HK-2 (cell line): ENCODE measurements at regions not wholly inside any gene's neighbourhood (a gene's known extent, or its start where the extent isn't known, plus 50 kb on each side); places are given as distances from the start of the nearest gene placed in this dataset.
A peak's percentile ranks its signal among the peaks of the same experiment; 100 is the strongest.

ENCODE experiments used
- DNase-seq: peaks from one replicate; pipeline ENCODE4 v3.0.0-alpha.2; 2018; ENCODE audit not compliant: unreplicated experiment

DNA sequence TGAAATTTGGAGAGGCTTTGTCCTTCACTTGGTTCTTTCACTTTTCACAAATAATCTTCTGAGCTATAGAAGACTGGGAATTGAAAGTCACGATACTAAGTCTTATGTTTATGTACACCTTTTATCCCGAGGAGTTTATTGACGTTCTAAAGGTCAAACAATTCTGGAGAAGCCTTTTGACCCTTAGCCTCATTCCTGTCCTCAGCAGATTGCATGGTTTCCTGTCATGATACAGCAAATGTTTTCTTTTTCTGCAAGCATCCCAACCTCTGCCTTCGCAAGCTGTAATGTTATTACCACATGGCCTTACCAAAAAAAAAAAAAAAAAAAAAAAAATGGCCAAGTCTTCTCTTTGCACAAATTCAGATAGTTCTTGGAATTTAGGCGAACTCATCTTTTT lies 411.7 kb upstream of the FLRT2 start:
- DNase-seq, result no peak

DNA sequence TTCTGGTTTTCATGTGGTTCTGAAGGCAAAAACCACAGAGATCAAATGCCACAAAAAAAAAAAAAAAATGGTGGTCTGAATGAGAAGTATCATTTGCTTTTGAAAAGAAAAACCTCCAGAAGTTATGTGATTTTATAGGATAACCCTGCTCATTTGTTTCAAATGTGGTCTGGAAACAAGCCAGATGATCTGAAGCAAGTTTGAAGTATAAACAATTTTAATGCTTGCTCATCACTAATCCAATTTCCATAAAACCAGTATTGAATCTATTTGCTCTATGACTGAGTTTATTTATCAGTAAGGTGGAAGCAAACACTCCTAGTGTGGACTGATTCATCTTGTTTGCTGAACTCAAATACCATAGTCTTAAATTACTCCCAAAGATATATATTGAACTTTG lies 407.3 kb upstream of the FLRT2 start:
- no peak for DNase-seq

DNA sequence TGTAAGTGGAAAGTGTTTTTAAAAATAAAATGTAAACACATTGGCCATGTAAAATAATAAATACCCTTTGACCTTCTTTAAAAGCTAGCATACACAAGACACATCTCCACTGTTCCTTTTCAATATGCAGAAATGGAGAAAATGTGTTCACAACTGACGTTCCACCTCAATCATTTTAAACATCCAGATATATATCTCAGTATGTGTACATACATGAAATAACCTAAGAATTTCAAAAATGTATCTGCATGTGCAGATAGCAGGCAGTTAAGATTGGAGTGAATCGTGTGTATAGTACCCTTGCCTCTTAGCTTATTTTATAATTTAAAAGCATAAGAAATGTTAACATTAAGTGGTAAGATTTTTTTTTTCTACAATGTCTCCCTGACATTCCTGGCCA lies 406.2 kb upstream of the FLRT2 start:
- DNase-seq, result no peak

DNA sequence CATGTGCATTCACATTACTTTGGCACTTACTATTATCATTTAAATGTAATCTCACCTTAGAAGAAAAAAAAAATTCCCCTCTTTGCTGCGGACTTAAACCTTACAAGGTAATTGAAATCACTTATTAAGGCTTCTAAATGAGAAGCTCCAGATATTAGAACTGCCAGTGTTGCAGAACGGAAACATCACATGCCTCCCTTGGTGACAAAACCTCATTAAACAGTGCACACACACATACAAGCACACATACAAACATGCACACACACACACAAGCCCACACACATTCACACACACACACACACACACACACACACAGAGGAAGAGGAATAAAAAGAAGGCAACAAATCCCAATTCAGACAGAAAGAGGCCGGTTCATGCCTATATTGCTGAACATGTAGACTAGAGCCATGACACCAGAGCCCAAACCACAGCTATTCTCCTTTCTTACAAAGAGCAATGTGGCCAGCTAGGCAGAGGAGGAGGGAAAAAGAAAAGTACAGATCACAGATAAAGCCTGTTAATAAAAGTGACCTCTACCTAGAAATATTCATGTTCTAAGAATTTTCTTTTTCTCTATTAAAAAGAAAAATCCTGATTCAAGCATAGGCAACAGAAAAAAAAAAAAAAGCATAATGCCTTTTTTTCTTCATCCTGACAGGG lies 405.2 kb upstream of the FLRT2 start:
- DNase-seq, result no peak

DNA sequence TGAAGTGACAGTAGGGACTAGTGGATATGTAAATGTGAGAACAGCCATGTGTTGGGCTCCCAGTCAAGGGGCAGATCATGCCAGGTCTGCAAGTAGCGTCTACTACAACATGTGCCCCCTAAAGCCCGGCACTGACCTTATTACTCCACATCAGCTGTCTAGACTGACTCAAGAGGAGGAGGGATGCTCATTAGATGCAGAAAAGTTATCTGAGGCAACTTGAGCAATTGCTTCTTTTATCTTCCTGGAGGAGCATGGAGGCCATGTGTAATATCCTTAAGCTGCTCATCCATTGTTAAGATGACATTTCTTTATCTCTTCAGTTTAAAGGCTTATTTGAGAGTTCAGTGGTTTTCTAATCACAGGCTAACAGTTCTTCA lies 404.7 kb upstream of the FLRT2 start:
- no peak for DNase-seq

DNA sequence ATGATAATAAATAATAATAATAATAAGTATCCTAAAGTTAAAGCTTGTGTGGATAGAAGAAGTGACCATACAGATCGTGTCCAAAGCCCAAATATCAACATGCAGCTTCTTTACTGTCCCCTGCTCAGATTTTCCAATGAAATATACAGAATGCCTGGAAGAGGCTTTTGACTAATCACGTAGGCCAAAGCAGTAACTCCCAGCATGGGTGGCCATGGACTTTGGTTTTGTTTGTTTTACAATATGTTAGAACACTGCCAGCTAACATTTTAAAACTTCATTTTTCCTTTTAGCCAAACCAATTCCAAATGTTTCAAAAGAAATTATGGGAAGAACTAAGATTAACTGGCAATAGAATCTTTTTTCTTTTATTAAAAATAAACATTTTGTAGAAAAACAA lies 400.0 kb upstream of the FLRT2 start:
- no peak for DNase-seq

DNA sequence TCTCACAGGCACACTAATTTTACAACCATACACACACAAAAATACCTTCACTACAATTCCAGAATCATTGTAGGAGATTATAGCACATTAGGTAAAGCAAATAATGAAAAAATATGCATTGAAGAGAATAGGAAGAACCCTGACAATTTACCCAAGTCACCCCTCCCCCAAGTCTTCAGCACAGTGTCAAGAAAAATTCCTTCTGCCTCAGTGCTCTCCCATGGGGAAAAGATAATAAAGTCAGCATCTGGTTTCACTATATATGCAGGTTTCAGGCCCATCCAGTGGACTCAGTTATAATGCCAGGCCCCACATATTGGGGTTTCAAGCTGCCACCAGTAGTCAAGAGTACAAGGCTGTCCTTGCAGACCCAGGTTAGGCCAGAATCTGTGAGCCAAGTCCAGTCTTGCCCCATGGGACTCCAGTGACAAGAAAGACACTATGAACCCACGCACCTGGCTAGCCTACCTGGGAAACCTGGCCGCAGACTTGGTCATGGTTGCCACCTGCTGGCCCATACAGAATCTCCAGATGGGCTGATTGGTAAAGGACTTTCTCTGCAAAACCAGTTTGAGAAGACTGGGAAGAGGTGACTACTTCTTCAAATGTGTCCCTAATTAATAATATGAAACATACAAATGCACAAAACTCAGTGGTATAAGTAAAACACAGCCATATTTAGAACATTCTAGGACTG lies 398.6 kb upstream of the FLRT2 start:
- peak; percentile 13 for DNase-seq

DNA sequence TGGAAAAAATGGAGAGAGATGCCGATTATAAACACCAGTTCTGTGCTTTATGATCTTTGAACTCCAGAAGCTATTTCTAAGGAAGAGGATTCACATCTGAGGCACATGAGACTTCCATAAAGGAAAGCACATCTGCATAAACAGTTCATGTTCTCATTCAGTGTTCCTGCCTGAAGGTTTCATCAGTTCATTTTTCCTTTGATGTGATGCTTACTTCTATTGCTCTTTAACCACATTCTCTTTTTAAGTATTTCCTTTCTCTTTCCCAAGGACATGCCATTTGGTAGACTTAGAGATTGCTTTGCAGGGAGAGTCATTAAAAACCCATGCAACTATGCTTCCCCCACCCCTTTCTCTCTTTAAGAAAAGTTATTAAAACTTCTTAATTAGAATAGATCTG lies 387.0 kb upstream of the FLRT2 start:
- DNase-seq, result no peak

DNA sequence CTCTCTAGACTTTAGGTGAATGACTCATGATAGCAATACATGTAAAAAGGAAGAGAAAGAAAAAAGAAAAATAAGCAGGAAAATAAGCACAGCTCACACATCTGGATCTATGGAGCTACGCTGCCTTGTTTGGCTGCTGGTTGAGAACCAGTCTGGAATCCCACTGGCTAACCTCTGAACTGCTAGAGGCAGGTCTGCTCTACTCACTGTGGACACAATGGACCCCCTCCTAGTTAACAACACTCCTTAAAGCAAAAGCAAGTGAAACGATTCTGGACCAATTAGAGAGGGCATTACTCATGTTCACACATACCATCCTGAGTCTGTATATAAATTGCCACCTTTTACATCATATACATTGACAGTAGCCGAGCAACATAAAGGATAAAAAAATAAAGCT lies 383.2 kb upstream of the FLRT2 start:
- DNase-seq, result no peak

DNA sequence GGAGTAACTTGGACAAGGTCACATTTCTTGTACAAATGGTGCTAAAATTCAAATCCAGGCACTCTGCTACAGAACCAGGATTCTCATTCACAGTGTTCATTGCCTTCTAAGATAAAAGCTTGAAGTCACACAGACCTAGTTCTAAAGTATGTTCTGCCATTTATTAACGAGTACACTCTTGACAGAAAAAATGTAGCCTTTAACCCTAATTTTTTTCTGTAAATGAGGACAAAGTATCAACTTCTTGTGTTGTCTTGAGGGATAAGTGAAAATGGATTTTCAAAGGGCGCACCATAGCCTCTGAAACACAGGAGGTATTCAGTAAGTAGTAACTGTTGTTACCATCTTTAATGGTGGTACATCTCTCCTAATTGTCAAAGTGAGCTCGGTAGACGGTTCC lies 379.8 kb upstream of the FLRT2 start:
- no peak for DNase-seq

DNA sequence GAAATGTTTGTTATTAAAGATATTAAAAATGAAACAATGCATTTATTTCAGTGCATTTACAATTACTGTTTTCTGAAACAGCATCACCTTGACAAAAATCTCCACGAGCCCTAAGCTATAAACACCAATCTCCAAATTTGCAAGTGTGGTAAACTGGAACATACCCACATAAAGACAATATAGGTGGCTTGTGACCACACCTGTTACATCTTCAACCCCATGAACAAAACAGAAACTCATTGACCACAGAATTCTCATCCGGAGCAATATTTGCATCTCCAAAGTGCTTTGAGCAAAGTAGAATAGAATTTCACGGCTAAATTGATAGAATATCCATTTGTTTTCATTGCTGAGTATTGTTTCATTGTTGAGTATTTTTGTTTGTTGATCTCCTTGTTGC lies 375.2 kb upstream of the FLRT2 start:
- DNase-seq, result no peak

DNA sequence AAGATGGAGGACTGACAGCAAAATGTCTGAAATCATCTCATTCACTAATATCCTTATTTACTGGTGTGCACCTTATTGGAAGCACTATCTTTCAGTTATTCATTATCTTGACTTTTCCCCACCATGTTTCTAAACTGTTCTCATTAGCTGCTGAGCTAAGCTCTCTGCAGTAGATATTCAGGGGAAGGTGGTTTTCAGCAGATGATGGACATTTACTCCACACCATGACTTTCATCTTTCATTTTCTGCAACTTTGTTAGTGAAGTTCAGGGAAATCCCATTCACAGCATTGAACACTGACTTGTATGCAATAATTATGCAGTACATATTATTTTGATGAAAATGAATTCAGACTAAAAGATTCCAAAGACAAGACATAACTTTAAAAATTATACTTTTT lies 373.6 kb upstream of the FLRT2 start:
- no peak for DNase-seq

DNA sequence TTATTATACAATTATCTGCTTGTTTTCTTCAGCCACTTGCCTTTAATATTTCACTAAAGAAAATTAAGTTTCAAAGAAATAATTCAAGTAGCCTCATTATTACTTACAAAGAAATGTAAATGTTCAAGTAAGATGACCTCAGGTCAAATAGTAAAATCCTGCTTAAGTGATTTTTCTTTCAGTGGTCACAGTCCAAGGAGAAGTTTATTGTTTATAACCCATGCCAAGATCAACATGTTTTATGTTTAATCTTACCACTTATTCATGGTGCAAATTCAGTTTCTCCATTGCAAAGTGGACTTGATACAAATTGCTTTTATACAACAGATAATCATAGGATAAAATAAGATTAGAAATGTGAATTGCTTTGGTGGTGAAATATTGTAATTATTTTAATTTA lies 370.2 kb upstream of the FLRT2 start:
- DNase-seq, result no peak

DNA sequence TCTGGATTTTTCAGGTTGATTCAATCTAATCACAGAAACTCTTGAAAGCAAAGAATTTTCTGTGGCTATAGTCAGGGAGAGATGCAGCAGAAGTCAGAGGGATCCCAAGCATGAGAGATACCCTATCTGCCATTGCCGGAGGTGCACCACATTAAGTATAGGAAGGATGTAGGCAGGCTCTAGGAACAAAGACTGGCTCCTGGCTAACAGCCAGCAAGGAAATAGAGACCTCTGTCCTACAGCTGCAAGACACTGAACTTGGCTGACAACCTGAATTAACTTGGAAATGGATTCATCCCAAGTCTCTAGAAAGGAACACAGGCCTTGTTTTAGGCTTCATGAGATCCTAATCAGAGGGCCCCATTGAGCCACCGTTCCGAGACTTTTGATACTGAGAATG lies 364.9 kb upstream of the FLRT2 start:
- no peak for DNase-seq

DNA sequence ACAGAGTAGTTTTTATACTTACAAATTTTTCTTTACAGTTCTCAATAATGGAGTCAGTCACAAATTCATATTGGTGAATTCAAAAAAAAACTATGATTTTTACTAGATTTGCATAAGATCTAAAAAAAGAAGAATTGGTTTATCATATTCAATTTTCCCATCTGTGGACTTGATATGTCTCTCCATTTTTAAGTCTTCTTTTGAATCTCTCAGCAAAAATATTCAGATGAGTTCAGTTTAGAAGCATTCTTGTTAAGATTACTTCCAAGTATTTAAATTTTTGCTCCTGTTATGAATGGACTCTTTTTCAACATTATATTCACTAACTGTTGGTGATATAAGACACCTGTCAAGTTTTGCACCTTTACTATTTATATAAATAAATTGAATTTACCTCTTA lies 360.6 kb upstream of the FLRT2 start:
- DNase-seq, result no peak

DNA sequence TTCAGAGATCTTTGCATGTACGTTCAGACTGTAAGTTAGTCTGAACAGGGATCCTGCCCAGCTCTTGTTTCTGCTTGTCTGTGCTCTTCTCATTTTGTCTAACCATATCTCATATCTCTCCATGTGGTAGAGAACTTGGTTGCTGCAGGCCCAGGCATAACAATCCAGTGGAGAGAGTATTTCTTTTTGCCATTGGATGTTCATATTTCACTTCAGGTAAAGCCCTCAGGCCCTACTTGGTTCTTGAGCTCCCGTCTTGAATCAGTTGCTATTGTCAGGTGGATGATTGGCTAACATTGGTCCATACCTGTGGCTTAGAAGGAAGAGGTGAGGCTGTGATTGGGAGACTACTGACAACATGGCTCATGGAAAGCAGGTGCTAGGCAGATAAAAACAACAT lies 357.7 kb upstream of the FLRT2 start:
- DNase-seq, result no peak

DNA sequence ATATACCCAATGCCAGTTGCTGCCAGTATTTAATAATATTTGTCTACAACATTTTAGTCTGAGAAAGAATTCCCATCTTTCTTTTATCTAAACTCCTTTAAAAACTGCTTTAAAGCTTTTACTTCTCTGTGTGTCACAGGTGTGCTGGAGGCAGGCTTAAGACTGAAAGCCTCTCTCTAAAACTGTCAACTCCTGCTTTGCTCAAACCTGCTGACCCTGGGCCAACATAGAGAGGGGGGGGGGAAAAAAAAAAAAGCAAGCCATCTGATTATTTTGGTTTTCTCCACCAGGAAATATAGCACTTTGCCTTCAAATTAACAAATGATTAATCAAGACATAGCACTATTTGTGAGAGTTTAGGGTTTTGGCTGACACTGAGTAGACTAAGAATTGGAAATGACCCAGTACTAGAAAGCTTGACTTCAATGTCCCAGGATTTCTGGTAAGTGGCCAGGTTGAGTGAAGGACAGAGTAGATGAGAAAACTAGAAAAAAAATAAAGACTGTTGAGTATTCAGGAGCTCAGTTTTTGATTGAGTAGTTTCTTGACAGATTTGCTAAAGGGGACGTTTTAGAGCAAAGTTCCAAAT lies 357.0 kb upstream of the FLRT2 start:
- no peak for DNase-seq

DNA sequence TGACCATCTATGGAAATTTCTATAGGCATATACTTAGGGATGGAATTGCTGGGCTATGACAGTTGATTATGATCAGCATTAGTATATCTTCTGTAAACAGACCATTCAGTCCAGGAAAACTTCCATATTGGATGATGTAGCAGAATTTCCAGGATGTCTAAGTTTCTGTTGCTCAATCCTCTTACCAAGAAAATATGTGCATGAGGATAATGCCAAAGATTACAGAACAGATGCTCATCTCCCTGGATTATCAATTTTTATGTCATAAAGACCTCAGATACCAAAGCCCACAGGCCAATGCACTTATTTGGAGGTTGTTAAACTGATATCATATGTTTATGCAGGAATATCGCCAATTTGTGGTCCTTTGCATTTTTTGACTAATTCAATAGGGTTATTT lies 354.4 kb upstream of the FLRT2 start:
- DNase-seq, result no peak

DNA sequence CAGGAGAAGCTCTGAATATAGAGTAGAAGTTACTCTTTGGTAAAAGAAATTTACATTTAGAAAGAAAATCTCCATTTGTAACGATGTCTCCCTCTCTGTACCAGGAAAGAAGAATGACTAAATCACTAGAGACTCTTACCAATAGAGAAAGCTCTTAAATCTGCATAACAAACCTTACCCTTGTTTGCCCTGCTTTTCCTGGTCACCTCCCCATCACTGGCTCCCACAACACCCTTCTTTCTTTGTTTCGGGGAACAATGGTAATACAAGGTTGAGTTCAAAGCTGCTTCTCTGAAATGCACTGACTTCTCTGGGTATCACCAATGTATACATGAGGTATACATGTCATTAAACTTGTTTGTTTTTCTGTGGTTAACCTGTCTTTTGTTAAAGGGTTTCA lies 351.1 kb upstream of the FLRT2 start:
- DNase-seq, result no peak

DNA sequence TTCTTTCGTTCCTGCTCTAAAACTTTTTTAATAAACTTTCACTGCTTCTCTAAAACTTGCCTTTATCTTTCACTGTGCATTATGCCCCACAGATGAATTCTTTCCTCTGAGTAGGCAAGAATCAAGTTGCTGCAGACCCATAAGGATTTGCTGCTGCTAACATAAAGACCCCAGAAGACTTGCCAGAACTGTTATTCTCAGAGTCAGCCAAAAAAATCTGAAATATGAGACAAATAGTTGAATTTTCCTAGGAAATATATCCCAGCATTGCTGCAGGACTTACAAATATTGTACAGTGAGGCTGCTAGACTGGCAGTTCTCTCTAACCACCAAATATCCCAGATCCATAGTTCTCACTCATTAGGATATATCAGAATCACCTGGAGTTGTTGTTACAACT lies 349.1 kb upstream of the FLRT2 start:
- DNase-seq, result no peak

DNA sequence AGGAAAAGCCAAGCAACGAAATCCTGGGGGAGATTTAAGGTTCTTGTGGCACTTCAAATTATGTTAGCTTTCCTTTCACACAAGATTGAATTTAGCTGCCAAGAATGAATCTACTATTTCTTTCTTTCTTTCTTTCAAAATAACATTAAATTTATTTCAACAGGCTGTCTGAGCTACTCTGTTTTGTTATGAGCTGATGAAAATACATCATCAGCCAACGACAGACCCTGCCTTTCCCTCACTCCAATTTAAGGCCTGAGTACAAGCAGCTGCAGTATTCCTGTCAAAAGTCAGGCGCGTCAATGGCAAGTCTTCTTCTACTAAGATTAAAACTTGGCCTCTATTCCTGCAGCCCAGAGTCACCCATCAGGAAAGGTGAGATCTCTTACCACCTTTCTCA lies 347.7 kb upstream of the FLRT2 start:
- DNase-seq, result no peak

DNA sequence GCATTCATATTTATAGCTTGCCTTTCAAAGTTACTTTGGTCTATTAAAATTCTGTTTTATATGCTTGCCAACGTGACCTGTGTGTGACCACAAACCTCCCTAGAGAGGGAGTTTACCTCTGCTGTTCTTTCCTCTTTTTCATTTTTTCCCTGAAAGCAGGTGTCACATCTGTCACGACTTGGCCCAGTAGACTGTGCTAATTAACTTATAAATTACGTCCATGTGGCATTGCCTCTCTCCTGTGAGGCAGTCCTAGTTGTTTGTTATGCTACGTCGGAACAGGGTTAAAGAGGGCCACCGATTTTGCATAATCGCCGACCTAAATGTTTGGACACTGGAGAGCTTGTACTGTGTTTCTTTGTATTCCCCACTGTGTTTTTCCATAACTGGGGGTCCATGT lies 343.9 kb upstream of the FLRT2 start:
- DNase-seq, result no peak

DNA sequence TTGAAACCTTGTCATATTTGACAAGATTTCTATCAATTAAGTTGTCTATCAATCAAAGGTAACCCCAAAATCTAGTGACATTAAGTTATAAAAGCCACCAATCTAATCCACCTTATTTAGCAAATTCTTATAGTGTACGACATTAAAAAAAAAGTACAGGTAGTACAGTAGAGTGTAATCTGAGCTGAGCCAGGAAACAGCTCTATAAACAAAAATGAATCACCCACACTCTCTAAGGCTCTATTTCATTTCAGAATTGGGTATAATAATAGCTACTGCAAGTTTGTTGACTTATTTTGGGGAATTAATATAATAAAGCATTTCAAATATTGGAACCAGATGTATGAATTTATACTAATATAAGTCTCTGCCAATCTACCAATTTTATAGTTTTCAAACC lies 342.4 kb upstream of the FLRT2 start:
- DNase-seq, result no peak

DNA sequence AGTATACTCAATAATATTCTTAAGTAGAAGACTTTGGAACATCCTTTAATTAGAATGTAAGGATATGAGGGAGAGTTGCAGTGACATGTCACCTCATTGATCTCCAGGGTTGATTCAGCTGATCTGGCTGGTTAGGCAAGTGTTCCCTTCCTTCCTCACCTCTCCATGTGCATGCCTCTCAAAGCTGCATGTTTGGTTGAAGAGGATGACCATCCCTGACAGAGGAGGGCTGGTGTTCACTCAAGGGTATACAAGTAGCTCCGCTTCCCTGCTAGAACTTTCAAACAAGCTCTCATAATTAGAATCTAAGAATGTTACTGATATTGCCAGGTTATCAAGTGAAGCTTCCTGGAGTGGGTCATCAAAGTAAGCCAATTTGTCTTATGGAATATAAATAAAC lies 341.1 kb upstream of the FLRT2 start:
- no peak for DNase-seq
